Breast epithelium (tissue), 3 donors: ENCODE measurements at regions not wholly inside any gene's neighbourhood (a gene's known extent, or its start where the extent isn't known, plus 50 kb on each side); places are given as distances from the start of the nearest gene placed in this dataset.

ENCODE experiments used
- POLR2A ChIP-seq: fragments of 450-650 bp; IDR thresholded peaks from one replicate; pipeline ENCODE4 v1.6.1; 2016; ENCODE audit warnings: antibody characterized with exemption, mild to moderate bottlenecking, moderate library complexity
- POLR2AphosphoS5 ChIP-seq, 3 donors: sonication (generic); formaldehyde crosslinking; IDR thresholded peaks; one replicate each; pipeline ENCODE4 v1.6.1; 2017; ENCODE audit warnings: antibody characterized with exemption in 3 of 3
- TF ChIP-seq, protein P1 (sequence below), 3 donors: fragments of 450-650 bp; IDR thresholded peaks; one replicate each; pipeline ENCODE4 v1.5.1; 2016 to 2017; ENCODE audit warnings: antibody characterized with exemption in 3 of 3, mild to moderate bottlenecking in 3 of 3, moderate library complexity in 3 of 3

DNA sequence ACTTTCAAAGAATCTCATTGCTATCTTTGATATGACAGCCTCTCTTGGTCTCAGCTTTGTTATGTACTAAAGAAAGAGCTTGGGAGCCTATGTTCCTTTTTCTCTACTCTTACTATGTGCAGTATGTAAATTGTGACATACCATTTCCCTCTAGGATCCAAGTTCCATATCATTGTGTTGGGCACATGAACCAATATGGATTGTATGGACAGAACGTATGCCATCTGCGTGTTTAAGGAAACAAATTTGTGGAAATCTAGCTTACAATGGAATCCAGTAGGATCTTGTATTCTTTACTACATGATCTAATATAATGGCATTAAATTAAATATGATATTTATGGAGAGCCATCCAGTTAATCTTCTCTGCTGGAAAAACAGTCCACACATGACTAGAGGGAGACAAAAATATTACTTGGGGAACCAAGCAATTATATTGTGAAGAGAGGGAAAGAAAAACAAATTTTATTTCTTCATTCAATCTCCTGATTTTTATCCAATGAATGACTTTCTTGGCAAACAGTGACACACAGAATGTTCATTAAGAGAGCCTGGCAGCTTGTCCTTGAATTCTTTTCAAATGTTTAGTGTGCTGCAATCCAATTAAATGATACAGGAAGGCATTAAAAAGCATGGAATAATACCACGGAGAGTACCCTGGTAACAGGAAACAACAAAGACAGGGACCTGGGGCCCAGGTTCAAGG is 106.5 kb upstream of the DAB1 start:
- TF ChIP-seq, protein P1, sequence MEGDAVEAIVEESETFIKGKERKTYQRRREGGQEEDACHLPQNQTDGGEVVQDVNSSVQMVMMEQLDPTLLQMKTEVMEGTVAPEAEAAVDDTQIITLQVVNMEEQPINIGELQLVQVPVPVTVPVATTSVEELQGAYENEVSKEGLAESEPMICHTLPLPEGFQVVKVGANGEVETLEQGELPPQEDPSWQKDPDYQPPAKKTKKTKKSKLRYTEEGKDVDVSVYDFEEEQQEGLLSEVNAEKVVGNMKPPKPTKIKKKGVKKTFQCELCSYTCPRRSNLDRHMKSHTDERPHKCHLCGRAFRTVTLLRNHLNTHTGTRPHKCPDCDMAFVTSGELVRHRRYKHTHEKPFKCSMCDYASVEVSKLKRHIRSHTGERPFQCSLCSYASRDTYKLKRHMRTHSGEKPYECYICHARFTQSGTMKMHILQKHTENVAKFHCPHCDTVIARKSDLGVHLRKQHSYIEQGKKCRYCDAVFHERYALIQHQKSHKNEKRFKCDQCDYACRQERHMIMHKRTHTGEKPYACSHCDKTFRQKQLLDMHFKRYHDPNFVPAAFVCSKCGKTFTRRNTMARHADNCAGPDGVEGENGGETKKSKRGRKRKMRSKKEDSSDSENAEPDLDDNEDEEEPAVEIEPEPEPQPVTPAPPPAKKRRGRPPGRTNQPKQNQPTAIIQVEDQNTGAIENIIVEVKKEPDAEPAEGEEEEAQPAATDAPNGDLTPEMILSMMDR (IDR thresholded peaks at IDR 0.05) = no peak
- TF ChIP-seq POLR2A (no peak), POLR2AphosphoS5 (IDR thresholded peaks at IDR 0.05) (no peak)
